ENCODE measurements at regions not wholly inside any gene's neighbourhood (a gene's known extent, or its start where the extent isn't known, plus 50 kb on each side); places are given as distances from the start of the nearest gene placed in this dataset.
A peak's percentile ranks its signal among the peaks of the same experiment; 100 is the strongest.

GRCh38 chr7:83280671-83281070, 118.0 kb upstream of the PCLO start:
- H3K9me3 ChIP-seq (ENCODE audit: control insufficient read depth, low read length) = no peaks in the 10 kb centered on the region
- no peak overlapping the region for H3K4me3 ChIP-seq (ENCODE audit: low read depth, low read length)
- no peak overlapping the region for H3K4me2 ChIP-seq (ENCODE audit: low read length)
- H3K79me2 ChIP-seq = no peaks in the 10 kb centered on the region
- H3K4me1 ChIP-seq = no peaks in the 10 kb centered on the region
- no peaks in the 10 kb centered on the region for H3K27me3 ChIP-seq (ENCODE audit: control insufficient read depth, insufficient read depth, low read length)
- no peak overlapping the region for H3K9ac ChIP-seq
- no peak overlapping the region for H2AFZ ChIP-seq
- H3K27ac ChIP-seq = no peak overlapping the region
- H3K36me3 ChIP-seq (ENCODE audit: control insufficient read depth, insufficient read depth, low read length) = no peaks in the 10 kb centered on the region
- no peak for TF ChIP-seq CTCF (IDR thresholded peaks at IDR 0.05)

GRCh38 chr7:83276250-83276649, 113.6 kb upstream of the PCLO start:
- Histone ChIP-seq H3K4me3 (ENCODE audit: low read depth, low read length) (no peak overlapping the region), H3K9me3 (ENCODE audit: control insufficient read depth, low read length) (no peaks in the 10 kb centered on the region), H3K4me1 (no peaks in the 10 kb centered on the region), H2AFZ (no peak overlapping the region), H3K79me2 (no peaks in the 10 kb centered on the region), H3K27me3 (ENCODE audit: control insufficient read depth, insufficient read depth, low read length) (no peaks in the 10 kb centered on the region), H3K4me2 (ENCODE audit: low read length) (no peak overlapping the region), H3K27ac (no peak overlapping the region), H3K36me3 (ENCODE audit: control insufficient read depth, insufficient read depth, low read length) (no peaks in the 10 kb centered on the region), H3K9ac (no peak overlapping the region)
- no peak for TF ChIP-seq CTCF (IDR thresholded peaks at IDR 0.05)

- Histone ChIP-seq H2AFZ (no peak overlapping the region), H3K4me1 (no peaks in the 10 kb centered on the region), H3K79me2 (no peaks in the 10 kb centered on the region), H3K4me2 (ENCODE audit: low read length) (no peak overlapping the region), H3K27me3 (ENCODE audit: control insufficient read depth, insufficient read depth, low read length) (no peaks in the 10 kb centered on the region), H3K9me3 (ENCODE audit: control insufficient read depth, low read length) (no peaks in the 10 kb centered on the region), H3K4me3 (ENCODE audit: low read depth, low read length) (no peak overlapping the region), H3K27ac (no peak overlapping the region), H3K36me3 (ENCODE audit: control insufficient read depth, insufficient read depth, low read length) (no peaks in the 10 kb centered on the region), H3K9ac (no peak overlapping the region)
- TF ChIP-seq CTCF (IDR thresholded peaks at IDR 0.05) = no peak
Measured at GRCh38 chr7:83273699-83274098, 111.0 kb upstream of the PCLO start.

- Histone ChIP-seq H3K4me3 (ENCODE audit: low read depth, low read length) (no peak overlapping the region), H2AFZ (no peak overlapping the region), H3K4me2 (ENCODE audit: low read length) (no peak overlapping the region), H3K9me3 (ENCODE audit: control insufficient read depth, low read length) (no peaks in the 10 kb centered on the region), H3K27ac (no peak overlapping the region), H3K4me1 (no peaks in the 10 kb centered on the region), H3K9ac (no peak overlapping the region), H3K36me3 (ENCODE audit: control insufficient read depth, insufficient read depth, low read length) (no peaks in the 10 kb centered on the region), H3K79me2 (no peaks in the 10 kb centered on the region), H3K27me3 (ENCODE audit: control insufficient read depth, insufficient read depth, low read length) (no peaks in the 10 kb centered on the region)
- peak; percentile 39 for TF ChIP-seq CTCF (IDR thresholded peaks at IDR 0.05)
Measured at GRCh38 chr7:83271212-83272099, 108.8 kb upstream of the PCLO start.

GRCh38 chr7:83270407-83270806, 107.7 kb upstream of the PCLO start:
- Histone ChIP-seq H3K27ac (no peak overlapping the region), H3K4me1 (no peaks in the 10 kb centered on the region), H3K4me2 (ENCODE audit: low read length) (no peak overlapping the region), H3K79me2 (no peaks in the 10 kb centered on the region), H3K9ac (no peak overlapping the region), H3K27me3 (ENCODE audit: control insufficient read depth, insufficient read depth, low read length) (no peaks in the 10 kb centered on the region), H3K4me3 (ENCODE audit: low read depth, low read length) (no peak overlapping the region), H3K9me3 (ENCODE audit: control insufficient read depth, low read length) (no peaks in the 10 kb centered on the region), H2AFZ (no peak overlapping the region), H3K36me3 (ENCODE audit: control insufficient read depth, insufficient read depth, low read length) (no peaks in the 10 kb centered on the region)
- TF ChIP-seq CTCF (IDR thresholded peaks at IDR 0.05) = no peak

Measured in parathyroid adenoma (tissue), 2 donors.